T1000 (cell line): ENCODE measurements at regions not wholly inside any gene's neighbourhood (a gene's known extent, or its start where the extent isn't known, plus 50 kb on each side); places are given as distances from the start of the nearest gene placed in this dataset.
A peak's percentile ranks its signal among the peaks of the same experiment; 100 is the strongest.

Experiments used
- DNase-seq: peaks from one replicate; lab custom pipeline; 2025; ENCODE audit warnings: mixed read lengths; lab: John Stamatoyannopoulos, UW

DNA sequence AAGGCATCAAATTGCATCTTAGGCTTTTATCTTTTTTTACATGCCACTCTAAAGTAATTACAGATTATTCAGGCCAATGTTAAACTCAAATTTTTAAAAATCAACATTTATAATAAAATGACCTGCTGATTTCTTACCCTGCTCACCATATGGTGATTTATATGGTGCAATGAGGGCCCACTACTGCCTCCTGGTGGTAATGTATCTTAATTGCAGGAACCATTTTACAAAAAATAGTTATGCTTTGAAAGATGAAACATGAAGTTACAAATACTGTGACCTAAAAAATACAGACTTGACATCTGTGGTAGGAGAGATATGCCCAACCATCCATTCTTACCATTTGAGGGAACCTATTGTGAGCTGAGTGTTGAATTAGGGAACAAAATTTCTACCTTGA lies 292.6 kb upstream of the TAS2R1 start:
- DNase-seq: no peak

DNA sequence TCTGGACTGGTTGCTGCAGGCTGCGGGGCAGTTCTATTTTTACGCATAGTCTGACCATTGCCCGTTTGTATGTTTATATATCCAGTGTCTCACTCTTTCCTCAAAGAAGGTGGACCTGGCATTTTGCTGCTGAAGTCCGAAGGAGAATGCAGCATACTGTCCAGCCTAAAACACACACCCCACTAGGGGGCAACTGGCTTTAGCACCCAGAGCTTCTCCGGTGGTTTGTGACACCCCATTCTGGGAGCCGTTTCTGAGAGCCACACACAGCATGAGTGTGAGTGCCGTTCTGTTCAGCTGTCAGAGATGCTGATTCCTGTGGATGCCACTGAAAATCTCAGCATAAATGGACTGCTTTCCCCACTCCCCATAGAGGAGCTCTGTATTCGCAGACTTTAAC lies 290.5 kb upstream of the TAS2R1 start:
- no peak for DNase-seq

DNA sequence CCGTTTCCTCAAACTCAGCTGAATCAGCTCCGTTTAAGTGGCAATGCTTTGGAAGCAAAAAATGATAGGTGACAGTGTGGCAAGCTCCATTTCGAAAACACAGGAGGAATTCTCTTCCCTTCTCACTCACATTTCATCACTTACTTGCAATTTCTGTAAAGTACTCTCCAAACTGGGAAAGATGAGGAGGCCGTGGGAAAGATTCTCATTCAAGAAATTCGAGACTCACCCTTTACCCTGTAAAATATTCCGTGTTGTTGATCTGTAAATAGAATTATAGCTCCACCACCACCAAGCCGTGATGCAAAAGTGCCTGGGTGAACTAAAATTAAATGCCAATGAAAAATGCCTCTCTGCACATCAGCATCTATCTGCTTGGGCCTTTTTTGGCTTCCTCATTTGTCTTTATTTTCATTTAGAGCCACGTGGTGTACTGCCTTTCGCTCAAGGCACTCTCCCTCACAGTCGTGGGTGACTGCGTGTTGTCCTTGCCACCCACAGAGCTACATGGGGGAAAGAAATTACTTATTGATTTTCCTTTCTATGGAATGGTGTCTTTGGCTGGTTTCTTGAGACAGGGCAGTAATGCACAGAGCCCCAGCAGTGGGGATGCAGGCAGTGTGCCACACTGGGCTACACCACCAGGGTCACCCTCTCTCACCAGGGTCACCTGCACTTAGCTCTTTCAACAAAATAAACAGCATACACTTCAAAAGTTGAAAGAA lies 289.3 kb upstream of the TAS2R1 start:
- no peak for DNase-seq

DNA sequence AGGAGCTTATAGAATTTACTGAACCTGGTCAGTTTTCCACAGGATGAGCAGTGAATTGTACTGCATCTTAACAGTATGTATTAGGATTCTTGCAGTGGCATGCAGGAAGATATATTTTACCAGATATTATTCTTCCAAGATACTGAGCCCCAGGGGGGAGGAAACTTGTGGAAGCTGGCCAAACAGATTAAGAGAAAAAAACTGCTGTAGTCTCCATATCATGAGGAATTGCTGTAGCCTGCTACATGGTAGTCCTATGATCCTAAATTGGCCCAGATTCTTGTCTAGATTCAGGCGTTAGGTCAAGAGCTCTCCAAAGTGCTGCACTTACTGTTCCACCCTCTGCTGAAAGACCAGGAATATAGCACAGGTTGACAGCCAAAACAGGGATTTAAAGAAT lies 275.5 kb upstream of the TAS2R1 start:
- DNase-seq: no peak

DNA sequence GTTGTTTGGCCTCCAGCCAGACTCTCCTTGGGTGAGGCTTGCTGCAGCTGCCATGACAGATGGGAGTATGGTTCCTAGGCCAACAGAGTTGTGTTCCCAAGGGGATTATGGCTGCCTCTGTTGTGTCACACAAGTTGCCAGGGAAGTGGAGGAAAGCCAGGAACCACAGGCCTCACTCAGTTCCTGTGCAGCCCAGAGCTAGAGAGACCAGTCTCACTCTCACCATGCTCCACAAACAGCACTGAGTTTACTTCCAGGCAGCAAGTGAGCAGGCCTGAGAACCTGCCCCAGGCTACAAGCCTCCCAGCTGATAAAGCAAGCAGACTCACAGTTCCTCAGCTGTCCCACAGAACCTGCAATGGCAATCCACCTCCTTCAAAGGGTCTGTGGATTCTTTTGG lies 273.6 kb upstream of the TAS2R1 start:
- DNase-seq: no peak

DNA sequence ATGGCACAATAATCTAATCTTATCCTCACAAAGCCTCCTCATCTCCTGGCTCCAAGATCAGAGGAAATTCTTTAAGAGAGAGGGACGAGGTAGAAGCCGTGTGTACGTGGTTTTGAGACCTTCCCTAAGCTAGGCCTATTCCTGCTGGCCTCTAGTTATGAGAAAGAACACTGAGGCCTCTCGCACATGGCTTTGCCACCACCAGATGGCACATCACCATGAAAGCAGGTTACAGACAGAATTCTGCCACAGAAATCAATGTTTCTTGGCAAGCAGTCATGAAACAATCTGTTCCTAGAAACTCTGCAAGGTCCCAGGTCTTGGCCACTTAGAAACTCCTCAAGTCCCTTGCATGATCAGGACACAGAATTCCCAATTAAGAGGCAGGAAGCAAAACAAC lies 268.2 kb upstream of the TAS2R1 start:
- no peak for DNase-seq

DNA sequence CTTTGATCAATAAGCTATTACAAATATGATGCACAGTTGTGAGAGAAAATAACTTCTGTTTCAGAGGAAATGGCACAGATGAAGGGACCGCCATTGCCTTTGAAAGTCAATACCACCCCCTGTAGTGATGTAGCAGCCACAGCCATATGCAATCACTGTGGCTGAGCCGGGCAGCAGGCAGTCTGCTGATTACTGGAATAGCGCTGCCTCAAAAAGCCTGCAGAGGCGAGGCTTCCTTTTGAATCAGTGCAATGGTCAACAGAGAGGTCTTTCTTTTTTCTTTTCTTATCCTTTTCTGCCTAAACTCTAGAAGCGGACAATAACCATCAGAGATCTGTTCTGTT lies 265.1 kb upstream of the TAS2R1 start:
- DNase-seq: no peak

DNA sequence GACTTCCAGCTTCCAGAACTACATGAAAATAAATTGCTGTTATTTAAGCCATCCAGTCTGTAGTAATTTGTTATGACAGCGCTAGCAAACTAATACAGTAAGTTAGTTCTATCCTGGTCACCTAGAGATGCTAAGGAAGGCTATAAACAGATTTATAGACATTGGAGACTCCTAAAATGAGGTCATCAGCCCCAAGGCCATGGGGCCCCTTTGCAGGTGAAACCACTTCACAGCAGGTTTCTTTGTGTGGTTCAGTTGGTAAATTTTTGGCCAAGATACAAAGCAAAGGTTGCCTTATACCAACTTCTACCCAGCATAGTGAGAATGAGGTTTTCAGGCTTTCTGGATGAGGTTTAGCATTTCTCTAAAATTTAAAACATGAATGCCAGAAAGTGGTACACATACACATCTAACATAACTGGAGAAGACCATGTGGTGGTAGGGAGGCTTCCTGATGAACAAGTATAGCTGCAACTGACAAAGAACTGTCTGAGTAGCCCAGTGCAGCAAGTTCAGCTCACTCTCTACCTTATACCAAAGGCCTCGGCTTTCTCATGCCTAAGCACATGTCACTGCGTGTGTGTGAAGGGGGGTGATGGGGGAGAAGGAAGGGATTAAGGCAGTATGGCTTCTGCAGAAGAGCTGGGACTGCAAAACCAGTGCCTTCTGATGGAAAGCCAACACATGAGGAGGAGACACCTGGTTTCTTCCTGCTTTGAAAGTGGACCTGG lies 264.6 kb upstream of the TAS2R1 start:
- DNase-seq: no peak

DNA sequence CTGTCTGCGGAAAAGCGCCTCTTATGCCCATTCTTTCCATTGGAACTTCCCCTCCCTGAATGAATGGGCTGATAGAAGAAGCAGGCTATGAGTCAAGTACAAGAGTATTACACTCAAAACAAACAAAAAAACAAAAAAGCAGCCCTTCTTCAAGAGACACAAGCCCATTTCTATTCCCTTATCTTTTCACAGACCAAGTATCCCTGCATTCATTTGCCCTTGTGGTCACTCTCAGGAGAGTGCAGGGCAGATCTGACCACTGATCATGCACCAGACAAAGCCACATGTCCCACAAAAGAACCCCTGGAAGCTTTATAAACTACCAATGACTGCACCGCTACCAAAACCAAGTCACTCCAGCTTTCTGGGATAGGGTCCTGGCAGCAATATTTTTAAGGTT lies 262.5 kb upstream of the TAS2R1 start:
- no peak for DNase-seq

DNA sequence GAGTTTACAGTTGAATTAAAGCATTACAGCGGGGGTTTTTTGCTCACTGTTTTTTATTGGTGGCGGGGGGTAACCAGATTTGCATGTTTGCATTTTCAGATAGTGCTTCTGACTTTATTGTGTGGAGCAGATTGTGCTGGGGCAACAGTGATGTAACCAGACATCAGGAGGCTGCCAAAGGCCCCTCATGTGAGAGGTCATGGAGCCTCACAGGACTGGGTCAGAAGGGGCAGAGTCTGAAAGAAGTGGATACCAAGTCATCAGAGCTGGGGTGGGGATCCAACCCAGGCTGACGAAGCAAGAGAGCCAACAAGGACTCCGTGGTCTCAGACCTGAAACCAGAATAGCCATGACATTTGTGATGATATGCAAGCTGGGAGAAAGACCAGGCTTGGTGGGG lies 259.4 kb upstream of the TAS2R1 start:
- DNase-seq: no peak

DNA sequence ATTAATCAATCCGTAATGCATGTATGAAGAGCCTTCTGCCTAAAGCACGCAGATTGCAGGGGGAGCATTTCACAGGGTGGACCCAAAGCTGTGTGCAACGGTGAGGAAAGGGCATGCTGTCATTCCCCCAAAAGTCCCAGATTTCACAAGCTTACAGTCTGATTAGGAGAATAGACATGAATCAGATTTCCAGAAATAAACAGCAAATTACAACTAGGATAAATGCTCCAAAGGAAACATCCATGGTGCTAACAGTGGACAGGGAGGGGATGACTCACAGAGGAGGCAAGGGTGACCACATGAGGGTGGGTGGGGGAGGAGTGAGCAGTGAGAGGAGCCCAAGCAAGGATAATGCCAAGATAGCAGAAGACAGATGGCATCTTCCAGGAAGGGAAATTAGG lies 258.4 kb upstream of the TAS2R1 start:
- DNase-seq: peak; percentile 27

DNA sequence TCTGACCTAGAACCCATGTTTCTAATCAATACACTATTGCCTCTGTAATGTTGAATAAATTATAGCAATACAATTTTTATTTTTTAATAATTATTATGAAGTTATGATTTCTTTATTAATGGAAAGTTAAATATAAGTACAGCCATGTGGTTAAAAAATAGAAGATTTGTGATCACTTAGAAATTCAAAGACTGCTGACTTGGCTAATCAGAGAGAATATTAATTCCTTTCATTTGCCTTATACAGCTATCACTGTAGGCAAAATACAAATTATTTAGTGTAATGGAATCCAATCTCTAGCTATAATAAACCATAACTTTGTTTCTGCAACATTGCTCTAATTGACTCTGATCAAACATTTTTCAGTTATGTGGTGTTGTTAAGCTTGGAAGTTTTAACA lies 255.0 kb upstream of the TAS2R1 start:
- no peak for DNase-seq

DNA sequence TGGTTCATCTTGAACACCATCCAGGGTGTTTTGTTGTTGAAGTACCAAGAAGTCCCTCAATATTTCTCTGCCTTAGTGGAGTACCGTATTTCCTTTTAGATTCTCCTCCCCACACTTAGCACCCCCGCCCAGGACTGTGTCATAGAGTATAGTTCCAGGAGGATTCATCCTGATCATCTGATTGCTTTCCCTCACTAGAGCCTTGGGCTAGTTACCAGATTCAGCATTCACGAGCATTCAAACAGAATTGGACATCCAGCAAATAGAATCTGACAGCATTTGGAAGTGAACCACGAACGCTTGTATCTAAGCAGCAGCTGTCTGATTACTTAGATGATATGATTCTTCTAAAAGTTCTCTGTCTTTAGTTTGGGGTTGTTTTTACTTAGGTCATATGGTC lies 248.1 kb upstream of the TAS2R1 start:
- no peak for DNase-seq

DNA sequence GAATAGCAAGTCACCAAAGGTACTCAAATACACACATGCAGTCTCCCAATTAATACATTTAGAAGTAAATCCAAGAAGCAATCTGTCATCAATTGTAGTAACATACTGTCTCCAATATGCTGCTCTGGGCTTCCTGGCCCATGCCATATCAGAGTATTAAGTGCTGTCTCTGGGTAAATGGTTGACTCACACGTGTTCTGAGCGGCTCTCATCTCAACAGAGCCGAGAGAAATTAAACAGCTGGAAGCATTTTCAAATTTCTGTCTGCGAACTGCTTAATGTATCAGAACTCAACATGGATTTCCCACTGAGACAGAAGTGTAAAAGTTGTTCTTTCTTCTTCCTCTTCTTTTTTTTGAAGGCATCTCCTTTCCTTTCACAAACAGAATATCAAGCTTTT lies 247.3 kb upstream of the TAS2R1 start:
- DNase-seq: no peak

DNA sequence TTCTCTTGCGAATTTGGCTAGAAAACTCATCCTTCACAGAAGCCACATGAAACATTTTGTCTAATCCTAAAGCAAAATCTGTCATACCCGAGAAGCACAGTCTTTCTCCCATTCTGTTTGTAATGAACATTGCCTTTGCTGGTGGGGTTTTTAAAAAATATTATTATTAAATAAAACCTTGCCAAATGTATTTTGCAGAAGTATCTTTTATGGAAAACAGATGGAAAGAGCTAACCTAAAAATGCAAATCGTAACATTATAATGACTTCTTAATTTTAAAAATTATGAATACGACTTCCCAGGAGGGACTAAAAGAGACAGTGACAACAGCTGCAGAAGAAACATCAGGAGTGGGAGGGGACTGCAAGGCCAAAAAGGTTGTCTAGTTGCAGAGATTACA lies 246.3 kb upstream of the TAS2R1 start:
- no peak for DNase-seq

DNA sequence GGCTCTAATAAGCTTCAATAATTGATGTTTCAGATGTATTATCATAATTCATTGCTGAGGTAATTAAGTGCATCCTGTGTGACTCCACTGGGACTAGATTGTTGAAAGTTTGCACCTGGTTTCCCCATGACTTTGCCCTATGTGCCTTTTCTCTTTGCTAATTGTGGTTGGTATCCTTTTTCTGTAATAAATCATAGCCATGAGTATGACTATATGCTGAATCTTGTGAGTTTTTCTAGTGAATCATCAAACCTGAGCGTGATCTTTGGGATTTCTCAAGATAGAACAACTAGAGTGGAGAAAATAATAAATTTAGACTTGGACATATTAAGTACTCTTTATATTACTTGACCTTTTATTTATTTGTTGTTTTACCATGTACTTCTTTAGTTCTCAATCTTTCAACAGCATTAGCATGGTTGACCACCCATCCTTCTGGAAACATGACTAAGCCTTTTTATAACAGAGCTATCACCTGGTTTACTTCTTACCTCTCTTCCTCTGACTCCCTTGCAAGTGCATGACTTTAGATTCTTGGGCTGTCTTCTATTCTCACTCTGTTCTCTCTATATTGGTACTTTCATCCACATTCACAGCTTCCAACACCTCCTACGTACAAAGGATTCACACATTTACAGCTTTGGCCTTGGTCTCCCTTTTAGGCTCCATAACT lies 239.6 kb upstream of the TAS2R1 start:
- DNase-seq: no peak

DNA sequence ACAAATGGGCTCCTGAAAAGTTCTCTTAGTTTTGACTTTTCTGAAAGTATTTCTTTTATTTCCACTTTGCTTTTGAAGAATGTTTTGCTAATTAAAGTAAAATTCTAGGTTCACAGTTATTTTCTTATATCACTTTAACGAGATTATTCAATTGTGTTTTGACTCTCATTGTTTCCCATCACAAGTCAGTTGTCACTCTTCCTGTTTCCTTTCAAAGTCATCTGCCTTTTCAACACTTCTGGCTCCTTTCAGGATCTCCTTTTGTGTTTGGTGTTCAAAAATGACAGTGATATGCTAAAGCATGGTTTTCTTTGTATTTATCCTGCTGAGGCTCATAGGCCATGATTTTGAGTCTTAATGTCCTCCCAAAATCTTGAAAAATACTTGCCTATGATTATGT lies 235.4 kb upstream of the TAS2R1 start:
- DNase-seq: no peak

DNA sequence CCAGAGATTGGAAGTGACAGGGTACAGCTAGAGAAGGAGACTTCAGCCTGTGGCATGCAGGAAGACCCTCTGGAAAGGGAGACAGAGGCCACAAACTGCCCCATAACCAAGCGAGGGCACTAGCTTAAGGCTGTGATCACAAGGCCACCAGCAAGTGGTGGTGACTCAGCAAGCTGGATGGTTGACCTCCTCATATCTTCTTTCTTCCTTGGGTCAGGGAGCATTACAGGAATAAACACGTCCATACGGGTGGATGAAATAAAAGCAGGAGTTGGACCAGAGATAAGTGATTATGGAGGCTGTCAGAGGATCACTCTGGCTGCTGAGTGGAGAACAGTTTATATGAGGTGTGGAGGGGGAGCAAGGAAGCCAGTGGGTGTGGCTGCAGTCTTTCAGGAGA lies 234.6 kb upstream of the TAS2R1 start:
- no peak for DNase-seq

DNA sequence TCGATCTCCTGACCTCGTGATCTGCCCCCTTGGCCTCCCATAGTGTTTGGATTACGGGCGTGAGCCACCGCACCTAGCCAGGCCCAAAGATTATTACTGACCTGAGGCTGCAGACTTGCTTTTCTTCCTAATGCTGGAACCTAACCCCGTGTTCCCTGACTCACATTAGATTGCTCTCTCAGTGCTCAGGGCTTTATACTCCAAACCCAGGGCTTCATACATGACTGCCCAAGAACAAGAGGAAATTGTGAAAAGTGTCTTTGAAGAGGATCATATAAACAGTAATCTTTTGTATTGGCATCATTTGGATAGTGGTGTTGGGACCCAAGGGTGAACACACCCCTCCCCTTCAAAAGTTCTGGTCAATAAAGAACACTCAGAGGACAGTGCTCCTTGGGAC lies 233.3 kb upstream of the TAS2R1 start:
- no peak for DNase-seq

DNA sequence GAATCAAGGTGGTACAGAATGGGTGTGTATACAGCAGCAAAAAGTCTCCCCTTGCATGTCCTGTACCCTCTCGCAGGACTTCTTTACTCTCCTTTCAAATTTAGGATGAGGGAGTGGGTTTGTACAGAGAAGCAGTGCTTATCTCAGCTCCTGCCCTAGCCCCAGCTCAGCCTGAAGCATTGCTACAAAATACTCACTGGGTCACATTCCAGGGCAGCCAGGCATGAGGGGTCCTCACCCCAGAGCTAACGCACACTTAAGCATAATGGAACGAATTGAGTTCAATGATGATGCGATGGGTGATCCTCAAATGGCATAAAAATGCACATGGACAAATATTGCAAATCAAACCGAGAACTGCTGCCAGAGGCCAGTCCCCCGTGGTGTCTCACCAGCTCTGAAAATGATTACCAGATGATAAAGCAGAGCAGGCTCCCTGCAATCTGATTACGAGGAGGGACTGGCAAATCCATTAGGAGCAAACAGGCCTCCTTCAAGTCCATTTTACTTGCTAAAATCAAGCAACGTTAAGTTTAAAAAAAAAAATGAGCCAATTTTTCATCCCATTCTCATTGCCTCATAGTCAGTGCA lies 231.6 kb upstream of the TAS2R1 start:
- no peak for DNase-seq

DNA sequence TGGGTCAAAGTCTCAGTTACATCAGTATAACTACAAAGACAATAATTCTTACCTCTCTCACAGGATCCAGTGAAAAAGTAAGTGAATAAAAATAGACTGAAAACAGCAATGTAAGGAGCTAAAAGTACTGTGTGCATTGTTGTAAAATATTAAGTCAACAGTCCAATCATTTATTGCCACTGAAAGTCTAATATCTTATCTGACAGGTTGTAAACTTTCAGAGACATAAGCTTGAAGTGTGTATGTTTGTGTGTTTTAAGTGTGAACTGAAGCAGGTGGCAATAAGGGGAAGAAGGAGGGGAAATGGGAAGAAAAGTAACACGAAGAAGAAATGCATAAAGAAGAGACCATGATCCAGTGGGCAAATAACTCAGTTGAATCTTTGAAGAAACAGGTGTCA lies 229.7 kb upstream of the TAS2R1 start:
- no peak for DNase-seq

DNA sequence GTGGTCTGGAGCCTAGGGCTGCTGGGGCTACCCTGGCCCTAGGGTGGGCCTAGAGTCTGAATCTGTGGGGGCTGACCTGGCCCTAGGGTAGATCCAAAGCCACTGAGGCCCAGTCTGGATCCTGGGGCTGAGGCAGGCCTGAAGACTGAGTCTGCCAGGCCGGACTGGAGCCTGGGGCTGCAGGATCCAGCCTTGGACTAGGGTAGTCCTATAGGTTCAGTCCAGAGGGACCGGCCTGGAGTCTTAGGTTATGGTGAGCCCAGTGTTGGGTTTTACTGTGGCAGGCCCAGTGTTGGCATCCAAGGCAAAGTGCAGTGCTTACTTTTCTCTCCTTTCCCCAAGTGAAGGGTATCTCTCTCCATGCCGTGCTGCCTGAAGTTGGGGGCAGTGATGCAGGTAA lies 227.9 kb upstream of the TAS2R1 start:
- DNase-seq: no peak

DNA sequence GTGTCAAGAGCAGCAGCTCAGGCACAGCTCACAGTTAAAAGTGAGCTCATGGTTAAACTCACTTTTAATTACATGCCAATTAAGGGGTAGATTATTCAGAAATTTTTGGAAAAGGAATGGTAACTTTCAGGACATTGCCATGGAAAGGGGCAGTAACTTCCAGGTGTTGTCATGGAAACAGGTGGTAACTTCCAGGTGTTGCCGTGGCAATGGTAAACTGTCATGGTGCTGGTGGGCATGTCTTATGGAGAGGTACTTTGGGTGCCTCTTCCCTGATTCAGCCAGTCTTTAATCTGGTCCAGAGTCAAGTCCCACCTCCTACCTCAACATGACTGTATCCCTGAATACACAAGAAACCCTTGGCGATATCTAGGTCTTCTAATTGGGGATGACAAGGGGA lies 223.2 kb upstream of the TAS2R1 start:
- DNase-seq: no peak
